ENCODE measurements at regions not wholly inside any gene's neighbourhood (a gene's known extent, or its start where the extent isn't known, plus 50 kb on each side); places are given as distances from the start of the nearest gene placed in this dataset.
A peak's percentile ranks its signal among the peaks of the same experiment; 100 is the strongest.

GRCh38 chr13:109998684-109999533 lies 212.5 kb upstream of the IRS2 start:
- Histone ChIP-seq H3K4me1 (ENCODE audit: insufficient read depth) (no peaks in the 10 kb centered on the region), H4K20me1 (replicated peaks; ENCODE audit: insufficient read depth) (no peaks in the 10 kb centered on the region), H3K27me3 (ENCODE audit: insufficient read depth) (no peaks in the 10 kb centered on the region), H2AFZ (no peak overlapping the region), H3K4me2 (no peak overlapping the region), H3K27ac (ENCODE audit: low read depth) (no peak overlapping the region), H3K36me3 (ENCODE audit: insufficient read depth) (no peaks in the 10 kb centered on the region), H3K79me2 (replicated peaks; ENCODE audit: insufficient read depth) (no peaks in the 10 kb centered on the region), H3F3A (replicated peaks; ENCODE audit: low read depth) (no peaks in the 10 kb centered on the region), H3K9me2 (ENCODE audit: insufficient read depth) (peaks cover 4% of the 10 kb centered on the region; the same call in 1 of the 2 replicates), H3K4me3 (no peak overlapping the region)
- Mint-ChIP-seq H3K4me3 (no peak overlapping the region), H3K36me3 (ENCODE audit: low read depth) (no peaks in the 10 kb centered on the region), H3K27me3 (ENCODE audit: insufficient read depth, low read depth, poor library complexity) (peaks cover 2% of the 10 kb centered on the region), H3K9me3 (peaks cover 6% of the 10 kb centered on the region; the same call in 2 of the 3 replicates), H3K4me1 (no peaks in the 10 kb centered on the region; the same call in 2 of the 3 replicates), H3K27ac (no peak overlapping the region)
- TF ChIP-seq NANOG (IDR thresholded peaks at IDR 0.05; ENCODE audit: borderline replicate concordance) (no peak), ZNF462 (CRISPR knock-in tag; IDR thresholded peaks at IDR 0.05) (no peak), EZH2phosphoT487 (IDR thresholded peaks at IDR 0.05; ENCODE audit: unreplicated experiment) (no peak), EZH2 (IDR thresholded peaks at IDR 0.05; ENCODE audit: low read depth, unreplicated experiment) (no peak), CTCF (conservative IDR thresholded peaks at IDR 0.05; ENCODE audit: low read depth in 2 of 2) (peak in 1 of 2 experiments; percentile 42; a peak in 2 of 4 replicates), POLR2AphosphoS5 (IDR thresholded peaks at IDR 0.05; ENCODE audit: low read depth) (no peak), ETS1 (IDR thresholded peaks at IDR 0.05) (no peak)
- DNase-seq (ENCODE audit: low spot score) (no peak), ATAC-seq (no peak)
